Activated naive CD4-positive, alpha-beta T cell treated with anti-CD3 and anti-CD28 coated beads, Interleukin-2, amount 50 U/mL, for 16 hours (primary cell): ENCODE measurements at regions not wholly inside any gene's neighbourhood (a gene's known extent, or its start where the extent isn't known, plus 50 kb on each side); places are given as distances from the start of the nearest gene placed in this dataset.
"Not testable (repeated sequence)": the region's sequence is repeated elsewhere in the genome, so short reads cannot be mapped to it uniquely, and the experiment has no call there.

Source experiments
- DNase-seq: peaks from one replicate; pipeline ENCODE4 v3.0.0-alpha.2; 2020

DNA sequence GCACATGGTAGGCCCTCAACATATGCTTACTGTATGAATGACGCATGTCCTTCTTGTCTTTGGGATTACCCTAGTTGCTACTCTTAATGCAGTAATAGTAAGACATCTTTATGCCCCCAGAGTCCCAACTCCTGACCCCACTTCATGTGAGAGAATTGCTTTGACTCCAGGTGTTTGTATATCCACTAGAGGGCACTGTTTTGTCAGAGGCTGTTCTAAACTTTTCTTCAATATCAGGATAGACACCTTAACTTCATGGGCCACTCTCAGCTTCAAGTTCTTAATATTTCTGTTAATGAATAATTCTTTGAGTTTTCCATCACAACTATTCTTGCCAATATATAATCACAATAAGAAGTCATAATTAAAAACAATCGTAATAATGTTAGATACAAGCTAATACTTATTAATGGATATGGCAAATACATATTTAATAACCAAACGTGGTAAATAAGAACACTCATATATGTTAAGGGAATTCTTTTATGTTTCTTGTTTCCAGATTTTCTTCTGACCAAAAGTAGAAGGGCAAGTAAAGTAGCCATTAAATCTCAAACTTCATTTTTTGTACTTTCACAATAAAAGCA lies 337.2 kb upstream of the DNAJC19 start:
- DNase-seq, result no peak

DNA sequence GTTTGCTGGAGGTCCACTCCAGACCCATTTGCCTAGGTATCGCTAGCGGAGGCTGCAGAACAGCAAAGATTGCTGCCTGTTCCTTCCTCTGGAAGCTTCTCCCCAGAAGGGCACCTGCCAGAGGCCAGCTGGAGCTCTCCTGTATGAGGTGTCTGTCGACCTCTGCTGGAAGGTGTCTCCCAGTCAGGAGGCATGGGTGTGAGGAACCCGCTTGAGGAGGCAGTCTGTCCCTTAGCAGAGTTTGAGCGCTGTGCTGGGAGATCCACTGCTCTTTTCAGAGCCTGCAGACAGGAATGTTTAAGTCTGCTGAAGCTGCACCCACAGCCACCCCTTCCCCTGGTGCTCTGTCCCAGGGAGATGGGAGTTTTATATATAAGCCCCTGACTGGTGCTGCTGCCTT lies 335.0 kb upstream of the DNAJC19 start:
- DNase-seq, result not testable (repeated sequence)

DNA sequence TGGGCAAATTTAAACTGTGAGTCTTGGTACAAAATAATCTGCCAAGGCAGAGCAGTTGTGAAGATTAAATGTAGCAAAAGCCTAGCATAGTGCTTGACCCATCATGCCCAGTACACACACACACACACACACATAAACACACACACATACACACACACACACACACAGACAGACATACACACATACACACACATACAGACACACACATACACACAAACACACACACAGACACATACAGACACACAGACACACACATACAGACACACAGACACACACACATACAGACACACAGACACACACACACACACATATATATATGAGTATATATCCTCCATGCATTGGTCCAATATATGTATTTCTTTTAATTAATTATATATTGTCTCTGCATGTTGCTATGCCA lies 328.8 kb upstream of the DNAJC19 start:
- DNase-seq, result no peak

DNA sequence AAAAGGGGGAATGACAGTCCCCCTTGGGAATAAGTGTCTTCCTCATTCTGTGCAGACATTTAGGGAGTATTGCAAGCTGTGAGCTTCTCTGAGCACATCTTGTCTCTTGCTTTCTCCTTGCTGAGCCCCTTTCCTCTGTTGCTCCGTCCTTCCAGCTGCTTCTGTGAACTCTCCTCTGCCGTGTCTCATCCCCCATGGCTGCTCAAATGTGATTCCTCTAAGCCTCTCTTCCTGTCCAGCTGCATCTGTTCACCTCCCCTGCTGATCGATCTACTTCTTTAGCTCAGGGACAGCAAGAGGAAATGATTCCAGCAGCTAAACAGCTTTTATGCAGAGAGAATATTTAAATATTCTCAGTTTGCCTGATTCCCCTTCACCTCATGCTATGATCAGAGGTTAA lies 328.0 kb upstream of the DNAJC19 start:
- DNase-seq, result no peak

GRCh38 chr3:181316482-181316881 lies 326.9 kb upstream of the DNAJC19 start:
- no peak for DNase-seq

GRCh38 chr3:181313335-181313734 lies 323.8 kb upstream of the DNAJC19 start:
- DNase-seq, result no peak

DNA sequence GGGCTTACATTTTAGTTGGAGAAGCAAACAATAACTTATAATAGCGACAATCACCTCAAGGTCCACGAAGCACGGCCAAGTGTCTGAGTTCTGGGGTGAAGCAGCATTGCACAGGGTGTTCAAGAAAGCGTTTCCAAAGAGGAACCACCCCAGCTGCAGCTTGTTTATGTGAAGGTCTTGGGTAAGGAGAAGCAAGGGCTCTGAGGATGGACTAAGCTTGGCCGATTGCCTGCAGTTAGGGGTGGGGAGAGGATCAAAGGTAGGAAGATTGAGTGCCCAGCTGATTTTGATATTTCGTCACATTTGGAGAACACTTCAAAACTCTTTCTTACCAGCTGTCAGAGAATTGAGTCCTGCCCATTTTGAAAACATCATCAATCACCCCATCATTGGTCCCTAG lies 321.6 kb upstream of the DNAJC19 start:
- DNase-seq, result no peak

DNA sequence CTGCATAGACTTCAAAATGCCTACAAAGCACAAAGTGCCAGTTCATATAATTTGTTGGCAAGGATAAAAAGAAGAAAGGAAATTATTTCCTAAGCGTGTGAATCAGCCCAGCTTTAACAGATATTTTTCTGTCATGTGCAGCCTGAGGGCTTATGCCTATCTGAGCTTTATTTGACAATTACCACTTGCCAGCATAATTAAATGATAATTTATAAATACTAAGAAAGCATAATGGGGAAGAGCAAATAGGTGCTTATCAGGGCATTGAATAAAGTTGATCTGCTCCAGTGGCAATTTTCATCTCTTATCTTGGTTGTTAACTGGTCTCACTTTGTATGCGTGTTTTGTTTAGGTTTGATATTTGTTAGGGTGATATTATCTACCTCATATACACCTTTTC lies 313.4 kb upstream of the DNAJC19 start:
- no peak for DNase-seq

GRCh38 chr3:181300033-181300432 lies 310.5 kb upstream of the DNAJC19 start:
- no peak for DNase-seq

DNA sequence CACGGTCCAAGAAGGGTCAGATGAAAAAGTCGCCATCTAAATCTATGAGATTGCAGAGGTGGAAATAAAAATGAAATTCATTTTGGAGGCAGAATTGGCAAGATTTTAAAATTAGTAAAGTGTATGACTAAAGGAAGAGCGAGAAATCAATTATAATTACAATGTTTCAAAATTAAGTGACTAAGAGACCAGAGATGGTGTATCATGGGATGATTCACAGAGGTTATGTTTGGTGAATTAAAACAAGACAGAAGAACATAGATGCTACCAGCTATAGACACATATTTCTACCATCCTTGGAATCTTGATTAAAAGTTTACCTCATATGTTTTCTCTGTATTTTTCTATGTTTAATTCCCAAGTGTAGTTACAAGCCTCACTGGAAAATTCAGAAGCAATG lies 308.9 kb upstream of the DNAJC19 start:
- DNase-seq, result no peak

DNA sequence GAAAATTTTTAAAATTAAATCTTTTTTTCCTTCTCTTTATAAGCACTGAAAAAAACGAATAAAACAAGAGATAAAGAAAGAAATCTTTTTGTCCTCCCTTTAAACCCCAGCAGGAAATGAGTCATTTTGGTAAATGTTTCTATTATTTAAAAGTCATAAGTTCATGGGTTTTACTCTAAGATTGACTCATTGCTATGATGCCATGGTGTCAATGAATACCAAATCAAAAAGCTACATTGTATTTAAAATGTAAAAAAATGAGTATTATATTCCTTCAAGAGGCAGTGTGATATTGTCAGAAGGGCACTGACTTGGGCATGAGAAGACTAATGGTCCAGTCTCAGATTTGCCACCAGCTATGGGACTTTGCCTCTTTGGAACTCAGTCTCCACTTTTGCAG lies 303.4 kb upstream of the DNAJC19 start:
- no peak for DNase-seq

DNA sequence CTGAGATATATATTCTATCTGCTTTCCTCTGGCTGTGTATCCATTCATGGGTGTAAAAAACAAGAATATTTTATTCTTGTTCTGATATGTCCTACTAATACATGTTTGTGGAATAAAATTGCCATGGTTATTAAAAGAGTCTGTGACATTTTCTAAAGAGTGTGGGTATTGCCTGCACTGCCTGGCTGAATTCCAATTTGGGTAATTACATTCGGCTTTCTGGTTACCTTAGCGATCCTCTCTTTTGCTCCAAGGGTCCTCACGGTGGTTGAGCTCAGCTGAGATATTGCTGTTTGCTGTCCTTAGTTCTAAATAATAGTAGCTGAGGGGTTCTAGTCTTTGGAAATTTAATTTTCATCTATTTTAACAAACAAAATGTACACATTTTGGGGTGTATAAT lies 301.4 kb upstream of the DNAJC19 start:
- DNase-seq, result no peak

DNA sequence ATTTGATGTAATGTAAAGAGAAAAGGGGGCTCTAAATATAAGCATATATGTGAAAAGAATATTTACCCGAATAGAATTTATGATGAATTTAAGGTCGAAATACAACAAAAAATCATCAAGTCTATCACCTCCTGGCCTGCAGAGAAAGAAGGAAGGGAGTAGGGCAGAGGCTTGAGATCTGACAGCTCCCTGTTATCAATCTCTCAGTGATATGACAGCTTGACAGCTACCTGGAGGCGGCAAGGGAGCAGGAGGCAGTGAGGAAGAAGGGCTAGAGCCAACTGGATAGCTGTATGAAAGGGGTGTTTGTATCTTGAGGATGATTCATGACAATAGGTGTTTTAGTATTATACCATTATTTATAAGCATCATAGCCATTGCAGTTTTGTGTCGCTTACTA lies 299.8 kb upstream of the DNAJC19 start:
- DNase-seq, result no peak

DNA sequence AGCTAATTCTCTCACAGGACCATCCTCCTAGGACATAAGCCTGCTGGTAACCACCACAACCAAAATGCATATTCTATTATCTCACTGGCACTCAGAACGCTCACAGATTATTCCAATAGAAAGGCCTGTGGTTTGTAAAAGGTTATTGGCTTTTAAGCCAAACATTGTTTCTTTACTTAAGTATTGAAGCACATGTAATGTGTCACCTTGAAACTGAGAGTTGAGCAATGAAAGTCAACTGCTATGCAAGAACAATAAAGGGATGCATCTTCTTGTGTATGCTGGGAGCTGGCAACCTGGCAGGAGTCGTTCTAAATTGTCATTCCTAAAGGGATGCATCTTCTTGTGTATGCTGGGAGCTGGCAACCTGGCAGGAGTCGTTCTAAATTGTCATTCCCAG lies 298.6 kb upstream of the DNAJC19 start:
- no peak for DNase-seq

DNA sequence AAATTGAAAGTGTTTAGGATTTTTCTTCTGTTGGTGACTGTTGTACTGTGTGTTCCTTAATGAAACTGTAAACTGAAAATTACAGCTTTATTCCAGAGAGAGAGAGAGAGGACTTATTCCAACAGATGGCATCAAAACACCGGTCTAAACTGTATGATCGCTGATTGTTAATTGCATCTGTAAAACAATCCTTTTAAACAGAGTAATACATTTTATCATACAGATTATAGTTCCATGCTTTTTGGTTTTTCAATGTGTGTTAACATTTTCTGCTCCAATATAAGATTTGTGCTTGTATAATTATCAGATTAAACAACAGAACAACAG lies 289.7 kb upstream of the DNAJC19 start:
- DNase-seq, result no peak

DNA sequence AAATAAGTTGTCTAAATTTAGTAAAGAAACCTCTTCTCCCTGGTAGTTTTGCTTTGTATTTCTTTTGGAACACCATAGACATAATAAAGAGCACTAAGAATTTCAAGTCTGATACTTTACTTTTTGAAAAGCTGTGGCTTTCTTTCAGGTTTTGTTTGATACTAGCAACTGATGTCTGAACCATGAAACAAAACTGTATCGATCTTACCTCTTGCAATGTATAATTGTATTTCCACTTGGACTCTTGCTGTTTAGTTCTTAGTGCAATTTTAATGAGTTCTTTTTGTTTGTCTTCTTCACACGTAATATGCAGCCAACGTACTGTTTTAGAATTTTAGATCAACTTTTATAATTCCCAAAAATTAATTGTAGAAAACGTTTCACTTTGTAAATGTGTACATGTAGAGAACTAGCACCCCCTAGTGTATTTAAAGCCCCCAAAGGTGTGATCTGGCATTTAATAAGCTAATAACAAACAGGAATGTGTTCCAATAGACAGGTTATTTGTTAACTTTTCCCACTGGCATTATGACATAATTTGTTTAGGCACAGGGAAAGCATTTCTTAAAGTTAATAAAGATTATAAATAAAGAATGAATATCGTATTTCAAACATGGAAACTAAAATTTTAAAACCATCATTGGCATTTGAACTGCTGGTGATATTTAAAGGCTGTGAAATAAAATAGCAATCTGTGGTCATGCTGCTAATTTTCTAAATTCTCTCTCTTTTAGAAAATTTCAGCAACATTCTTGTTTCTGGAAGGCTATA lies 289.1 kb upstream of the DNAJC19 start:
- no peak for DNase-seq

- no peak for DNase-seq
Observed at GRCh38 chr3:181276358-181276896, 286.9 kb upstream of the DNAJC19 start.

DNA sequence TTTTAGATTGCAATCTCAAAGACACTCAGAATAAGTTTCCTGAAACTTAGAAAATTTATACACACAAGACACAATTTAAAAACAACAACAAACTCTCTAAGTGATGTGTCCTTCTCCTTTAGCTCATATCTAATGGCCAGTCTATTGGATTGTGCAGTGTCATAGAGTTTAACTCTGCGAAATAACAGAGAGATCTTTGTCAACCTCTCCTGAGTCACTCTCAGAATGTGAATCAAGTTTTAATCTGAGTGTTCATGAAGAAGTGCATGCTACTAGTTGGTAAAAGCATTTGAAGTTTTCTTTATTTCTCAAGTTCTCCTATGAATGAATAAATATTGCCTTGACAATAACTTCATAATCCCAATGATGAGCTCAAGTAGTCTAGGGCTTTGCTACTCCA lies 284.5 kb upstream of the DNAJC19 start:
- no peak for DNase-seq

- DNase-seq, result no peak
Observed at GRCh38 chr3:181267312-181267711, 277.8 kb upstream of the DNAJC19 start.

GRCh38 chr3:181265750-181266333 lies 276.3 kb upstream of the DNAJC19 start:
- no peak for DNase-seq

DNA sequence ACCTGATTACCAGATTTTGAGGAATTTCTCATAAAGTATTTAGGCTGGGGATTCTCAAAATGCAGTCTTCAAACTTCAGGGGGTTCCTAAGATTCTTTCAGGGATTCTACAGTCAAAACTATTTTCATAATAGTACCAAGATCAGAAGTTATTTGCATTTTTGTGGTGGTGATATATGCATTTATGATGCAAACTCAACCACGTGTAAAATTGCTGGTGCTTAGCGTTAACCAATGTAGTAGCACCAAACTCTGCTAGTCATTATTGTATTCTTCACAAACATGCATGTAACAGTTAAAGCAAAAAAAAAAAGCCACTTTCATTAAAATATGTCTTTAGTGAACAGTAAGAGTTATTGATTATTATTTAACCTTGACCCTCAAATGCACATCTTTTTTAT lies 274.9 kb upstream of the DNAJC19 start:
- no peak for DNase-seq

DNA sequence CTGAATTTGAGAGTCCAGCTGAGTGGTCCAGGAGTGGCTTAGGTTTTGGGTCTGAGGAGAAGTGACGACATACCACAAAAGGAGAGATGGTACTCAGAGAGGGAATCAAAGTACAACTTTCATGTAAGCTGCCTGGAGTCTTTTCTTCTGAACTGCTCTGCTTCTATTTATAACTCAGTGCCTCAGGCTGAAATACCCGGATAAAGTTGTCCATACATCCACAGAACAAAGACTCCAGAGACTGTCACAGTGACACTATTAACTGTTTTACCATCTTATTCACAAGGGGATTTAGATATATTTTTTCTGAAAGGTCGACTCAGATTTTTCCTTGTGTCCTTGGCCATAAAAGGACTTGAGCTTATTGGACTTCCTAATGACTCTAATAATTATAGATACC lies 264.3 kb upstream of the DNAJC19 start:
- no peak for DNase-seq

- DNase-seq, result no peak
Observed at GRCh38 chr3:181252631-181253030, 263.1 kb upstream of the DNAJC19 start.

DNA sequence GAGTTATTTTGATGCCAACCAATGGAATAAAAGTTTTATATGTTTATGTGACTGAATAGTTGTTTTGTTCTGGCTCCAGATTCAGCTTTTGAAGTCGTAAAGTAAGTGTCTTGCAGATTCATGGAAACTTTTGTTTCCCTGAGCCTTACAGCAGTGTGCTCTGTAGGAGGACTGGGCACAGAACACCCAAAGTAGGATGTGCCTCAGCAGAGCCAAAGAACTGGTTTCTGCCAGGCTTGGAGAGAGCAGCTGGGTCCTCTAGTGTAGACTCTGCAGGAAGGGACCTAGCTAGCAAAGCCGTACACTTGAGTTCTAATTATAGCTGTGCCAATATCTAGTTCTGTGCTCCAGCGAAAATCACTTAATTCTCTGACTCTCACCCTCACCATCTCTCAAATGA lies 261.2 kb upstream of the DNAJC19 start:
- DNase-seq, result no peak

GRCh38 chr3:181239441-181239840 lies 249.9 kb upstream of the DNAJC19 start:
- DNase-seq, result no peak
